Stimulated activated CD8-positive, alpha-beta memory T cell treated with anti-CD3 and anti-CD28 coated beads, Interleukin-2, amount 100 ng/mL, for 1 hour (primary cell): ENCODE measurements at regions not wholly inside any gene's neighbourhood (a gene's known extent, or its start where the extent isn't known, plus 50 kb on each side); places are given as distances from the start of the nearest gene placed in this dataset.
"Not testable (repeated sequence)": the region's sequence is repeated elsewhere in the genome, so short reads cannot be mapped to it uniquely, and the experiment has no call there.

Source experiments
- DNase-seq, 2 donors: peaks; one replicate each; pipeline ENCODE4 v3.0.0-alpha.2; 2020; ENCODE audit warnings: low read depth in 2 of 2

- DNase-seq, result no peak
Observed at GRCh38 chr5:18457255-18457654, 823.0 kb downstream of the TAF11L14 start.

DNA sequence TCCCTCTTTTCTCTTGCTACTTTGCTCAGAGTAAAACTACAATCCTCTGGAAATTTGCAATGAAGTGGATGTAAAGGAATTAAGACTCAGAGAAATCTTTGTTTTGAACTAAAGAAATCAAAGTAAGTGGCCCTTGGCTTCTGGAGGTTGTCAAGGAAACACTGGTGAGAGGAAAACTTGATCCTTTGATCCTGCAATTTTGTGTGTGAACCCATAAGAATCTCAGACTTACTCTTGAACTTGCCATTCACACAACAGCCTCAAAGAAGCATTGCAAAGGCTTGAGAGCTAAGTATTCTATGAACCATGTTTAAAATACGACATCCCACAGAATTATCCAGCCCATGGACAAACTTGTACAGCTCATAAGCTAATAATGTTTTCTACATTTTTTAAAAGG lies 827.5 kb downstream of the TAF11L14 start:
- no peak for DNase-seq

- DNase-seq, result no peak
Observed at GRCh38 chr5:18465833-18466681, 831.8 kb downstream of the TAF11L14 start.

GRCh38 chr5:18466731-18467130 lies 832.5 kb downstream of the TAF11L14 start:
- no peak for DNase-seq

- not testable (repeated sequence) for DNase-seq
Observed at GRCh38 chr5:18471791-18472190, 837.5 kb downstream of the TAF11L14 start.

DNA sequence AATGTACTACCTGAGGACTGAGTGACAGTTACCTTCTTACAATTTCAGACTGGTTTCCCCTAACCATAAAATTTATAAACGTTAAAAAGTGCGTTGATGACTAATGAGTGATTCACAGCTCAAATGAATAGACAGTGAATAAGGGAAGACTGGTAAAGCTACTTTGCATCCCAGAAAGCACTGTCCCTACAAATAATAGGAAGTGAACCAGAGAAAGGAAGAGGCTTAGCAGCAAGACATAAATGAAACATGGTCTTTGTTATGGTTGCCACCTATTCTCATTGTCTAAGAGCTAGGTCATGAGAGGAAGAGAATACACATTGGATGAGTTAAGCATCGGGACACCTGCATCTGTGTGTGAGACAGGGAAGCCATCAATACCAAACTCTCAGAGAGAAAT lies 849.2 kb downstream of the TAF11L14 start:
- DNase-seq, result no peak

DNA sequence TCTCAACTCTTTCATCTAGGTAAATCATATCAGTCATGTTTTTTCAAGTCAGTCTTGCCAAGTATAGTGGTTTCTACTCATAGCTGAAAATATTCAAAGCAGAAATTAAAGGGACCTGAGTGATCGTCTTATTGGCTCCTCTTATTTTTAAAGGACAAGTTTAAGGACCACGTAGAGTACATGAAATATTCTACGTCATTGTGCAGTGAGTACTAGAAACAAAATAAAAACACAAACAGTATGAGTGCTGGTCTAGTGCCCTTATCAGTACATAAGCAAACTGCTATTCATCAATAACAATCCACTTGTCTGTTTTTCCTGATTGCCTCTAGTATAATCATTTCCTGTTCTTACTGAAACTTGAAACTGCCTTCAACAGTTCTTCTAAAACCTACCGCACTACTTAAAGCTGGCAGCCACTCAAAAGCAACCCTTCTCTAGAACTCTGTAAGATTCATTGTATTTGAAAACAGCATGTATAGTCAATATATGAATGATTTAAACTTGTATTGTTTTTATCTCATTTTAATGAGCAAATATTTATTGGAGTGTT lies 853.7 kb downstream of the TAF11L14 start:
- no peak for DNase-seq

DNA sequence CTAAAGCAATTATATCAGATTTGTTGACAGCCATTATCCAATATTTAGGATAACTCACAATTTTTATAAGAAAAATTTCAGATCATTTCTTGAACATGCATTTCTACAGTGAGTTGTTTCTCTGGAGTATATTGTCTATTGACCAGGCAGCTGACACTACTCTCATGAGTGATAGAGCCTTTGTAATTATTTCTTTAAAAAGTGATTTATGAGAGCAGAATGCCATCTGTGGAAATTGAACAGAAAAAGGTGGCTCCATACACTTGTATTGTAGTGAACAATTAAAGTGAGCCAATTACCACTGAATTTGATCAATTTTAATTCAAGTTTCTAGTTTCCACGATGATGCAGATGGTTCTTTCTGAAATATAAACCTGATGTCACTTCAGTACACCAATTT lies 855.4 kb downstream of the TAF11L14 start:
- DNase-seq, result no peak

GRCh38 chr5:18491349-18491748 lies 857.1 kb downstream of the TAF11L14 start:
- DNase-seq, result no peak

GRCh38 chr5:18495157-18495556 lies 860.9 kb downstream of the TAF11L14 start:
- no peak for DNase-seq

DNA sequence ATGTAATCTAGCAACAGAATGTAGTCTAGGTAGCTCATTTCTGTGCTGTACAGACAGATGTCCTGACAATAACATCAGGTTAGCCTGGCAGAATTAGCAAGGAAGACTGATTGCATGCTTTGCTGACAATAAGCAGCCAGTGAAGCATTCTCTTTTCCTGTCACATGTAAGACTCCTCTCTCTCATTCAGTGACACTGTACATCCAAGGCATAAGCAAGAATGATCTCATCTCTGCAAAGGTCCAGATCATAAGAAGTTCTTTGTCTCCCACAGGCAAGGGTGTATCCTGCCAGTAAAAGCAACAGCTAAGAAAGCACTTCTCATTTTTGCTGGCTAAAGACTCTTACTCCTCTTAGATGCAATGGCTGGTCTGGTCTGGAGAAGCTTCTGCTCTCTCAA lies 861.8 kb downstream of the TAF11L14 start:
- no peak for DNase-seq

DNA sequence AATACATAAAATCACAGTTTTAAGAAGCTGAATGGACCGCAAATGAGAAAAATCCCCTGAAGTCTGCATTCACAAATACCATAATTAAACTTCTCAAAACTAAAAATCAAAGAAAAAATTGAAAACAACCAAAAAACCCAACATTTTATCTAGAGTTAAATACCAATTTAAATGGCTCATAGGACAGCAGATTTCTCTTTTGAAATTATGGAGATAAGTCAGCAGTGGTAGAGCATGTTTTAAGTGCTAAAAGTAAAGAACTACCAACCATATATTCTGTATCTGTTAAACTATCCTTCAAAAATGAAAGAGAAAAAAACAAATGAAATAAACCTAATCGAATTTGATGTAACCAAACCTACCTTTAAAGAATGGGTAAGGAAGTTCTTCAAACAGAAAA lies 862.8 kb downstream of the TAF11L14 start:
- DNase-seq, result no peak

DNA sequence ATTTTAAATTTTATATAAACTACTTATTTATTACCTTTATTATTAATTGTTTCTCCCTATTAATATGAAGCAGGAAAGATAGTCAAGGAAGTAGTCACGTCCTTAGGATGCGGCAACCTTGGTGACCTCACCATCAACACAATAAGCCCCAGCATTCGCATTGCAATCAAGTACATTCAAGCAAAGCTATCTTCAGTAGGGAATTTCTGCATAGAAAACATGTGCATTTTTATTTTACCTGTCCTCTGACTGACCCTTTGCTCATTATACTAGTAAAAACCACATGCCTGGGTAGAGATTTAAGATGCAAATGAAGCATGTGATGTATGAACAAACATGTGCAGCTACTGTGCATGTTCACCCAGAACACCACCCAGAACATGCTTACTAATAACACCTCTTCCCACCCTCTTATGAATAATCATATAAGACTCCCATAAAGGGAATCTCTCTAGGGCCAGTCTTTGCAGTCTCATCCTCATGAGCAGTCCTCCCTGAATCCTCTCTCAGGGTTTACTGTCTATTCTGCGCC lies 869.6 kb downstream of the TAF11L14 start:
- DNase-seq, result no peak

- DNase-seq, result no peak
Observed at GRCh38 chr5:18507114-18507513, 872.9 kb downstream of the TAF11L14 start.

- DNase-seq, result no peak
Observed at GRCh38 chr5:18517641-18518380, 883.6 kb downstream of the TAF11L14 start.

DNA sequence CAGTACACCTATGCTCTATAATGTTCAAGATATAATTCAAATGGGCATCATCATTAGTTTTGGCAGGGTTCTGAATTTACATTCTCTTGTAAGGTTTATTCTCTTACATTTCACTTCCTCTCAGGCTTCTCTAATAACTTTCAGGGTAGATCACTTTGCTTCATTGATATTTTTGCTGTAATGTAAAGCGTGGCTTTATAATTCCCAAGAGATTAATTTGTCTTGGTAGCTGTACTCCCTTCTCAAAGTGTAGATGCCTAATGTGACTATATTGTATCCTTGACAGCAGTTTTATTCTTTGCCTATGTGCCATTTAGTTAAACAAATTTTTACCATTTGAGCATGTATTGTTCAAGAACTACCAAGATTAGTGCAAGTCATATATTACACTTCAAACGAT lies 889.1 kb downstream of the TAF11L14 start:
- DNase-seq, result no peak

DNA sequence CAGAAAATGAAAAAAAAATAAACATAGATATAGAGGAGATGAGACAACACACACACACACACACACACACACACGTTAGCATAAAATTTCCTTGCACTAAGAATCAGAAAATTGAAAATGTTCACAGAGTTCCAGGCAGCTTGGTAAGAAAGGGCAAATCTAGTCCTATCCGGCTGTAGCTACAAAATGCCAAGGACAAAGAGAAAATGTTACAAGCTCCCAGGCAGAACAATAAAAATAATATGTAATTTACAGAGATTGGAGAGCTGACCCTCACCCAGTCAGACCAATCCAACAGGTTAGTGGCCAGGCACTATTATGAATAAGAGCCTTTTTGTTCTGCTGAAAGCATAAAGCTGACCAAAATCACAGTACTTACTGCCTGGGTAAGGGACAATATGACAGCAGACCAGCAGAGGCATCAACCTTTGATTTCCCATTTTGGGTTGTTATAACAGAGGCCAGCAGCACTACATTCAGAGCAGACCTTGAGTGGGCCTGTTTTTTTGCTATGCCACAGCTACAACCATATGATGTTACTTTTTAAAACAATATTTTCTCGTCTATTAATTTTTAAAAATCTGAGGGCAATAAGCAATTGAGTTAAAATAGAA lies 892.6 kb downstream of the TAF11L14 start:
- no peak for DNase-seq

DNA sequence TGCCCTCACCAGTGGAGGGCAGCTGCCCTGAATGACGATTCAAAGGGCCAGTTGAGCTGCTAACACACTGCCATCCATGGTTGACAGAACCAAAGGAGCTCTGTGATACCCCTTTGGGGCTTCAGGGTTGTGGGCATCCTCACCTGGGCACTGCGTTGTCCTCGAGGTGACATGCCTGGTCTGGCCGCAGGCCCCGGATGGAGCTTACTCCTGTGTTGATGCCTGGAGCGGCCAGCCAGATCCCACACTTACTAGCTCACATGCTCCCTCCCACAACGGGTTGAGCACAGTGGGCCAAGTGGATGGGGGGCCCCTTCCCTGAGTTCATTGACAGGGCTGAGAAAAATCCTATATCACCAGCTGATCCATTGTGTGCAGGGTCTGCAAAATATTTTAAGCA lies 898.9 kb downstream of the TAF11L14 start:
- no peak for DNase-seq

DNA sequence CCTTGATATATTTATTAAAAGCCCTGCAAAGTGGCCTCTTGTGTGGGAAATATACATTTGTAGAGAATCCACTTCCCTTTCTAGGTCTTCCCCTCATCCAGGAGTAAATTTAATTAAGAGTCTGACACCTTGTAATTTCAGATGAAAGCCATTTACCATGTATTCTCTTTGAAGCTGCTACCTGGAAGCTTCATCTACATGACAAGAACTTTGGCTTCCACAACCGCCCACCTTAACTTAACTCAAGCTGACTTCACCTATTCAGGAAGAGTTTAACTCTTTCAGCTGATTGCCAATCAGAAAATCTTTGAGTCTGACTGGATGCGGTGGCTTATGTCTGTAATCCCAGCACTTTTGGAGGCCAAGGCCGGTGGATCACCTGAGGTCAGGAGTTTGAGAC lies 899.9 kb downstream of the TAF11L14 start:
- DNase-seq, result no peak

DNA sequence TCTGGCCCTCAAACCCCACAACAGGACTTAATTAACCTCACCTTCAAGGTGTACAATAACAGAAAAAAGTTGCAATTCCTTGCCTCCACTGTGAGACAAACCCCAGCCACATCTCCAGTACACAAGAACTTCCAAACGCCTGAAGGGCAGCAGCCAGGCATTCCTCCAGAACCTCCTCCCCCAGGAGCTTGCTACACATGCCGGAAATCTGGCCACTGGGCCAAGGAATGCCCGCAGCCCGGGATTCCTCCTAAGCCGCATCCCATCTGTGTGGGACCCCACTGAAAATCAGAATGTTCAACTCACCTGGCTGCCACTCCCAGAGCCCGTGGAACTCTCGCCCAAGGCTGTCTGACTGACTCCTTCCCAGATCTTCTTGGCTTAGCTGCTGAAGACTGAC lies 901.5 kb downstream of the TAF11L14 start:
- not testable (repeated sequence) for DNase-seq

DNA sequence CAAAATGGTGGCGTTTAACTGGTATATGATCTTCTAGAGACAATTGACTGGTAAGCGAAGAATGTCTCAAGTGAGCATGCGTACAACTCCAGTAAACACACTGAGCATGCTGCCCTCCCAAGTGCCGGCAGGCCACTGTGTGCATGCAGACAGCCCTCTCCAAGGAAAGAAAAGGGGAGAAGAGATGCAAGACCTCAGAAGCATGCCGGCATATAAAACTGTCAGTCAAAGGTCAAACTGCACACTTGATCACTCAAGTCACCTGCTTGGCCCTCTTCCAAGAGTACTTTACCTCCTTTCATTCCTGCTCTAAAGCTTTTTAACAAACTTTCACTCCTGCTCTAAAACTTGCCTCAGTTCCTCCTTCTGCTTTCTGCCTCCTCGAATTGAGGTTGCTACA lies 910.2 kb downstream of the TAF11L14 start:
- DNase-seq, result no peak

DNA sequence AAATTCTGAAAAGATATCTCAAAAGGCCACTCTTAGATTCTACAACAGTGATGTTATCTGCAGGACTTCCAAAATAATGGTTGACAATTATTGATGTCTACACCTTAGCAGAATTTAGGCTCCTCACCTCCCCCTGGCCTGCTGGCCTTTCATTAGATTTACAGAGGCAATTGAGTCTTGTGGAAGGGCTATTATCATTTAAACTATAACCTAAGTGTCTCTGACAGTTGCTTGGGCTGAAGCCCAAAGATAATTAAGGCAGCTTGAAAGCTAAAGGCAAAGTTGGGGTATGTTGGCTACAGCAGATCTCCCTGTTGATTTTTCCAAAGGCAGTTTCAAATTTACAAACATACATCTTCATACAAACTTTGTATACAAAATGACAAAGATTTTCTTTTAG lies 912.3 kb downstream of the TAF11L14 start:
- DNase-seq, result no peak
